Activated naive CD8-positive, alpha-beta T cell treated with anti-CD3 and anti-CD28 coated beads for 36 hours (primary cell): ENCODE measurements at regions not wholly inside any gene's neighbourhood (a gene's known extent, or its start where the extent isn't known, plus 50 kb on each side); places are given as distances from the start of the nearest gene placed in this dataset.

Source experiments
- DNase-seq: peaks from one replicate; pipeline ENCODE4 v3.0.0; 2021
- H3K27ac Mint-ChIP-seq: one replicate; pipeline ENCODE4 v1.8.0; 2022; ENCODE audit warnings: mild to moderate bottlenecking, moderate library complexity, mixed read lengths
- H3K27me3 Mint-ChIP-seq: one replicate; pipeline ENCODE4 v1.8.0; 2022; ENCODE audit warnings: mild to moderate bottlenecking, mixed read lengths
- H3K36me3 Mint-ChIP-seq: one replicate; pipeline ENCODE4 v1.8.0; 2021; ENCODE audit warnings: mild to moderate bottlenecking, mixed read lengths
- H3K4me1 Mint-ChIP-seq: one replicate; pipeline ENCODE4 v1.8.0; 2021; ENCODE audit warnings: mixed read lengths
- H3K4me3 Mint-ChIP-seq: one replicate; pipeline ENCODE4 v1.8.0; 2022; ENCODE audit warnings: mild to moderate bottlenecking, moderate library complexity, mixed read lengths
- H3K9me3 Mint-ChIP-seq: one replicate; pipeline ENCODE4 v1.8.0; 2022; ENCODE audit warnings: mixed read lengths

DNA sequence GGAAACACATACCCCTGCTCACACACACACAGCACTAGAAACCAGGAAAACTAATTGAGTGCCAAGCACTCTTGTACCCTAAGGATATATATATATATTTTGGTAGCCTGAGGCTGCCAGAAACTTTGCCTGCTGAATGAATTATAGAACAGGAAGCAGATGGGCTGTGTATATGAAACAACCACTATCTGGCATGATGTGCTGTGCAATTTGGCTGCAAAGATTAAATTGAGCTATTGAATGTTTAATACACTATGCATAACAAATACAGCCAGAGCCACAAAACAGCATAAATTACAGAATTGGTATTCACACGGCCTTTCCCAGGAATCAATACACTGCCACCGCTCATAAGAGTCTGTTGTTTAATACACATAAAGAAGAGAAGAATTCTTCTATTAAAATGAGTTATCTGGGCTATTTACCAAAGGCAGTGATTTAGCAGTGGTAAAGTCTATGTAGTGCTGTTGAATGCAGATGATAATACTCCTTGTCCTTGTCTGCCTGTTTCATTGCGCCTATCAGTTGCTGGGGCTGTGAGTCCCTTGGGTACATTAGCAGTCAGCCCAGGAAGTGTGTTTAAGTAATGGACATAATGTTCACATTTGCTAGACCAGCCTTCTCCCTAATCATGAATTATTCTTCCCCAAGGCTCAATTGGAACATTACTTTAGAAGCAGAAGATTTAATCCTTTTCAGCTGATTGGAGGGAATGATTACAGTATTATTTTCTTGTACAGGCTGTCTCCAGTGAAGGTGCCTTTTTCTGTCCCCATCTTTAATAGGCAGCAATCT, 294.3 kb downstream of the TLE1 start:
- H3K4me3 Mint-ChIP-seq, result no peak overlapping the region
- H3K4me1 Mint-ChIP-seq, result no peaks in the 10 kb centered on the region
- no peaks in the 10 kb centered on the region for H3K9me3 Mint-ChIP-seq
- no peaks in the 10 kb centered on the region for H3K27me3 Mint-ChIP-seq
- no peak overlapping the region for H3K27ac Mint-ChIP-seq
- no peak for DNase-seq
- no peaks in the 10 kb centered on the region for H3K36me3 Mint-ChIP-seq

DNA sequence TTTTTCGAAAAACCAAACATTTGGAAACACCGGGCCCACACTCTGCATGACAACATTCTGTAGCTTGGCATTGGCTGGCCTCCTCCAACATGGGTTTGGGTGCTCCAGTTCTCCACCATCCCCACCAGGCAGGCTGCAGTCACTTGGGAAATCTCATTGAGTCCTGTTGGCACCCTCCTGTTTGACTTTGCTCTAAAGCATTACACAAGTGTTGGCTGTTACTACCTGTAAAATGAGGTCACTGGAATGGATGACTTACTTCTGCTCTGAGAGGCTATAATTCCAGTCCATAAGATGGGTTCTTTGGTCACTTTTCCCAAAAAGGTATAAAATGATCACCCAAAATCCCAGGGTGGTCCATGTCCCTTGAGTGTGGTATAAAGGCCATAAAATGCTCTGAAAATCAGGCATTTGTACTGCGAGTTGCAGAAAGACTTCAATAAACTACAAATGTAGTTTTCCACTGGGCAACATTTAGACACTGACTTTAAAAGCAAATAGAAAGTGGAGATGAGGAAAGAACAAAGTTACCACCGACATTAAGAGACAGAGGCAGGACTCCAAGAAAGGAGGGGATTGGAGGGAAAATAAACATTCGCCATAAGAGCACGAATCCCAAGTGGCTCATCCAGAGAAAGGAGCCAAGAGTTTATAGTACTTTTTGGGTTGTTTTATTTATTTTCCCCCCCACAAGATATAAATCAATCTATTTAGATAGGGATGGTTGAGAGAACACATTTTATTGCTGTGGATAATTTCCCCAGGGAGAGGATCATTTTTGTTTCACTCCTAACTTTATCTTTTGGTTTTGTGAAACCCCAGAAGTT, 295.1 kb downstream of the TLE1 start:
- DNase-seq, result no peak
- H3K27ac Mint-ChIP-seq, result no peak overlapping the region
- H3K36me3 Mint-ChIP-seq, result no peaks in the 10 kb centered on the region
- no peaks in the 10 kb centered on the region for H3K4me1 Mint-ChIP-seq
- H3K4me3 Mint-ChIP-seq, result no peak overlapping the region
- H3K9me3 Mint-ChIP-seq, result no peaks in the 10 kb centered on the region
- H3K27me3 Mint-ChIP-seq, result no peaks in the 10 kb centered on the region

DNA sequence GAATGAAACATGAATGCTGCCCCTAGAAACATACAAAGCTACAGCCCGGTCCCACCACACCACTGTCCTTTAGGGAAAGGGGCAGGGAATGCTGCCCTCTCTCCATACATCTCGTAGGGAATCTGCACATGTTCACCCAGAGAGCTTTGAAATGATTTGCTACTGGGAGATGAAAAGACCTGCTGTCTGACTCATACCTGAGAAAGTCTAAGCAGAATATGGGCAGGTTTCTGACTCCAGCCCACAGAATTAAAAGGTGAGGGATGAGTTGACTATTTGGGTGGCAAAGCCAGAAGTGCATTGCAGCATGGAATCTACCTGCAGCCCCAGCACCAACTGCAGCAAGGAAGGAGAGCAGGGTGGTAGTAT, 297.9 kb downstream of the TLE1 start:
- Mint-ChIP-seq H3K9me3 (no peaks in the 10 kb centered on the region), H3K27me3 (no peaks in the 10 kb centered on the region), H3K36me3 (no peaks in the 10 kb centered on the region), H3K27ac (no peak overlapping the region), H3K4me1 (no peaks in the 10 kb centered on the region), H3K4me3 (no peak overlapping the region)
- DNase-seq, result no peak

DNA sequence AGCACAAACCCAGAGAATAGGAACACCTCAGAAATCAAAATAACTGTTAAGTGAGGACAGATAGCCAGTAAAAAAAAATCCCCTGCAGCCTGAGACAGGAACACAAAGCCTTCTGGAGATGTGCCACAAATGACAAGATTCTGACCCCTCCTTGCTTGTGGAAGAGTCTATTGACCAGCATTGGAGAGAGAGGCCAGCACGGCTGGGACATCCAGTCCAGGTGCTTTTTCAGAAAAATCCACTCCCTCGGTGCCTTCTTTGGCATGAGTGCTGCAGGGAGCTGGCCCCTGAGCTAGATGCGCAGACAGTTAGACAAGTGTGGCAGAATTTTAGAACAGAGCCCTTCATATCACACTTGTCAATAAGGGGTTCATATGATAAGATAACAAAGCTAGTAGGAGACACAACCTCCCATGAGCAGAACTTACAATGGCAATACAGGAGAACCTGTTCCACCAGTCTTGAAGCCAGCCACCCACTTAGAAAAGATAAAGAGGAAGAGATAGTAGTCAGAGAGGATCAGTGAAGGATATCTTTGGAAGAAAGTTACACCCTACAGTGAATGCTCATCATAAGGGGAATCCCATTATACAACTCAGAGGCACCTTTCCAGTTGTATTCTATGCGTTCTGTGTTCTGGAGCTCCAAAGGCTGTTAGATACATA, 298.4 kb downstream of the TLE1 start:
- Mint-ChIP-seq H3K4me3 (no peak overlapping the region), H3K27ac (no peak overlapping the region)

DNA sequence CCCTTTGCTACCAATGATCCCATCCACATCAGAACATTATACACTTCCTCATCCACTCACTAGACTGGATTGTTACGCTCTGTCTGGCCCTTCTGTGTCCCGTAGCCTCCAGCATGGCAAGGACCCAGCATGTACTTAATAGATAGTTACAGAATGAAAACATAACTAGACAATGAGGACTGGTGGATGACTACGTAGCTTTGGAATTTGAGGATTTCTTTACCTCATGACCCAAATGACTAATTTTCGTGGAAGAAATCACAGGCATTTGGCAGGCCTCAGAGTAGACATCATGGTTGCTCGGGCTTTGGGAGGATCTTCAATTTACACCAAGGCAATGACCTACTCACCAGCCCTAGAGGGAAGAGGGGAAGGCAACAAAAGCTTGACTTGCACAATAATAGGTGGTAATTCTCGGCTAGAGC, 299.8 kb downstream of the TLE1 start:
- no peaks in the 10 kb centered on the region for H3K36me3 Mint-ChIP-seq
- H3K27me3 Mint-ChIP-seq, result no peaks in the 10 kb centered on the region
- DNase-seq, result no peak
- no peaks in the 10 kb centered on the region for H3K4me1 Mint-ChIP-seq
- no peaks in the 10 kb centered on the region for H3K9me3 Mint-ChIP-seq
- no peak overlapping the region for H3K4me3 Mint-ChIP-seq
- no peak overlapping the region for H3K27ac Mint-ChIP-seq

More for the DNA sequence above, 298.4 kb downstream of the TLE1 start:
- H3K9me3 Mint-ChIP-seq, result no peaks in the 10 kb centered on the region
- H3K36me3 Mint-ChIP-seq, result no peaks in the 10 kb centered on the region
- no peaks in the 10 kb centered on the region for H3K27me3 Mint-ChIP-seq
- no peaks in the 10 kb centered on the region for H3K4me1 Mint-ChIP-seq
- no peak for DNase-seq

DNA sequence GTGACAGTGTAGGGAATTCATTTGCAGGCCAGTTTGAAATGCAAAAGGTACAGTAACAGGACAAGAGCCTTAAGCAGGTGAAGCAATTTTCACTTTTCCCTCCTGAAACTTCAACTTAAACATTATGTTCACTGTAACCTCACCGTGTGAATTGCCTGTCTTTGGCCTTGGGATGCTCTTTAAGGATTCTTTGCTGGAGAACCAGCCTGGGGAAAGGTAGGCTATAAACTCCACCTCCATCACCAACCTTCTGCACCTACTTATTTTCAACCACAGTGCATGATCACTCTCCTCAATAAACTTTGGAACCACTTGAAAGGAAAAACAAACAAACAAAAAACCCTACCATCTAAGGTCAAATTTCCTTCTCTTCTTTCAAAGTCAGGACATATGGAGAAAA, 300.5 kb downstream of the TLE1 start:
- no peaks in the 10 kb centered on the region for H3K27me3 Mint-ChIP-seq
- no peaks in the 10 kb centered on the region for H3K36me3 Mint-ChIP-seq
- DNase-seq, result no peak
- H3K27ac Mint-ChIP-seq, result no peak overlapping the region
- H3K4me1 Mint-ChIP-seq, result no peaks in the 10 kb centered on the region
- H3K4me3 Mint-ChIP-seq, result no peak overlapping the region
- H3K9me3 Mint-ChIP-seq, result no peaks in the 10 kb centered on the region

DNA sequence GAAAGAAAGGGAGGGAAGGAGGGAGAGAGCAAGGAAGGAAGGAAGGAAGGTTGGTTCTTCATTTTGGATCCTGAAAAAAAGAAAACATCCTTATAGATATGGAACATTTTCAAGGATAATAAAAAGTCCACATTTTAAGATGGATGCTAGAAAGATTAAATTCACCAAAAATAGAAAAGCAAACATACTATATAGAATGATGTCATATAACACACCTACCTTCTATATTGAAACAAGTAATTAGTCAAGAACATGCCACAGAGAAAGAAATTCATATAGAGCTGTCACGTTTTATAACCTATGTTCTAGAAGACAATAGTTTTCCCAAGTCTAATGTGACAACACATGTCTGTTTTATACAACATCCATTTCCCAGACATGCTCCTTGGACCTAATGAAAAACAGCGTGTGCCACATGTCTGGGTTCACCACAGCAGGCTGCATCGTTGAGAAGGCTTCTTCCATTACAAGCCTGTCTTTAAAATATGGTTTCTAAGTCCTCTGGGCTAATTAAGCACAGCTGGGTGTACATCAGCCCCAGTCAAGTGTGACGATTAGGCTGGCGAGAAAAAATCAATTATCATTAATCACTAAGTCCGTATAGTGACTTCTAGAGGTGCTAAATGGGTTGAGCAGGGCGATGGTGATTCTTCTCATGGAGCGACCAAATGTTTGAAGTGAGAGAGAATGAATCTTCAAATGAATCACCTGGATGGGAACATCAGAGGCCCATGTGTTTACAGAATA, 301.8 kb downstream of the TLE1 start:
- no peak overlapping the region for H3K4me3 Mint-ChIP-seq
- no peaks in the 10 kb centered on the region for H3K36me3 Mint-ChIP-seq
- H3K9me3 Mint-ChIP-seq, result no peaks in the 10 kb centered on the region
- H3K27ac Mint-ChIP-seq, result no peak overlapping the region
- H3K27me3 Mint-ChIP-seq, result no peaks in the 10 kb centered on the region
- no peak for DNase-seq
- H3K4me1 Mint-ChIP-seq, result no peaks in the 10 kb centered on the region

DNA sequence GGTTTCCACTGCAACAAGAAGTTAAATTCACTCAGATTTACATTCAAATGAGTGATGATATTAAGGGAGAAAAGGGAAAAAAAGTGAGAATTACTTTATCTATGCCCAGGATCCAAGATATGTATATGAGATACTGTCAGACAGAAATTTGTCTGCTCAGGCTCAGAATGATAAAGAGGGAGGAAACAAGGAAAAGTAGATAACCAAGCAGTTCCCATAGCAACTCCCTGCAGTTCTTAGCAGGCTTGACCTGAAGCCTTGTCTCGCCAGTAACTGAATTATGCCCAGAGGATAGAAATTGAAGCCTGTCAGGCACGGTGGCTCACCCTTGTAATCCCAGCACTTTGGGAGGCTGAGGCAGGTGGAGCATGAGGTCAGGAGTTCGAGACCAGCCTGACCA, 304.4 kb downstream of the TLE1 start:
- H3K9me3 Mint-ChIP-seq, result no peaks in the 10 kb centered on the region
- H3K36me3 Mint-ChIP-seq, result no peaks in the 10 kb centered on the region
- no peaks in the 10 kb centered on the region for H3K4me1 Mint-ChIP-seq
- H3K27me3 Mint-ChIP-seq, result peaks cover 3% of the 10 kb centered on the region
- DNase-seq, result no peak
- H3K4me3 Mint-ChIP-seq, result no peak overlapping the region
- no peak overlapping the region for H3K27ac Mint-ChIP-seq

DNA sequence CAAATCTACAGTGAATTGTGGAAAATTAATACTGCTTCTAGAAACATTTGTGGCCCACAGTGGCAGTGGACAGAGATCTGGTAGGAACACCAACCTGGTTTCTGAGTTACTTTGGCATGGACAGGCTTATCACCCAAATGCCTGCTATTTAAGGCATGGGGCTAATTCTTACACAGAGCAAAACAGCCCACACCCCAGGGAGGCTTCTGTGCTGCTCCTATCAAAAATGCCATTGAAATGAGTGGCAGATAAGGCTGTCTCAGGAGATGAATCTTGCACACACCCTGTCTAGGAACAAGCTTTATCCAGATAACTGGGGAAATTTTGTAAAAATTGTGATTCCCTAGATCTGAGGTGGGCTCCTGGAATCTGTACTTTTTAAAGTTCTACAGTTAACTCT, 307.1 kb downstream of the TLE1 start:
- H3K9me3 Mint-ChIP-seq, result no peaks in the 10 kb centered on the region
- H3K4me1 Mint-ChIP-seq, result no peaks in the 10 kb centered on the region
- DNase-seq, result no peak
- no peaks in the 10 kb centered on the region for H3K36me3 Mint-ChIP-seq
- H3K27me3 Mint-ChIP-seq, result peaks cover 3% of the 10 kb centered on the region
- no peak overlapping the region for H3K4me3 Mint-ChIP-seq
- H3K27ac Mint-ChIP-seq, result no peak overlapping the region

DNA sequence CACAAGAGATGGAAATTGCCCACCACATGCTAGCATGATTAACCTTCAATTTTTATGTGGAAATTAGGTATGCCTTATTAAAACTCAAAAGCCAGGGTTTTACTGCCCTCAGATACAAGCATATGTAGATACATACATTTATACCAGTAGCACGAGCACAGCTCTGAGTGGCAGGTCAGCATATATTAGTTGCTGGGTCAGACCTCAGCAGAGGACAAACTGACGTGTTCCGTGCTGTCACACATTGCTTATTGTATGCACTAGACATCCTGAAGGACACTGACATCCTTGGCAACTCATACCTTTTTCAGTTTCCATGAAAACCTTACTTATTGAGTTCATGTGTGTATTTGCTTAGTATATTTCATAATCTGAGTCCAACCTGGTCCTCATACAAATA, 307.7 kb downstream of the TLE1 start:
- no peaks in the 10 kb centered on the region for H3K4me1 Mint-ChIP-seq
- no peaks in the 10 kb centered on the region for H3K9me3 Mint-ChIP-seq
- no peaks in the 10 kb centered on the region for H3K36me3 Mint-ChIP-seq
- no peak for DNase-seq
- no peak overlapping the region for H3K4me3 Mint-ChIP-seq
- H3K27me3 Mint-ChIP-seq, result peaks cover 3% of the 10 kb centered on the region
- no peak overlapping the region for H3K27ac Mint-ChIP-seq

DNA sequence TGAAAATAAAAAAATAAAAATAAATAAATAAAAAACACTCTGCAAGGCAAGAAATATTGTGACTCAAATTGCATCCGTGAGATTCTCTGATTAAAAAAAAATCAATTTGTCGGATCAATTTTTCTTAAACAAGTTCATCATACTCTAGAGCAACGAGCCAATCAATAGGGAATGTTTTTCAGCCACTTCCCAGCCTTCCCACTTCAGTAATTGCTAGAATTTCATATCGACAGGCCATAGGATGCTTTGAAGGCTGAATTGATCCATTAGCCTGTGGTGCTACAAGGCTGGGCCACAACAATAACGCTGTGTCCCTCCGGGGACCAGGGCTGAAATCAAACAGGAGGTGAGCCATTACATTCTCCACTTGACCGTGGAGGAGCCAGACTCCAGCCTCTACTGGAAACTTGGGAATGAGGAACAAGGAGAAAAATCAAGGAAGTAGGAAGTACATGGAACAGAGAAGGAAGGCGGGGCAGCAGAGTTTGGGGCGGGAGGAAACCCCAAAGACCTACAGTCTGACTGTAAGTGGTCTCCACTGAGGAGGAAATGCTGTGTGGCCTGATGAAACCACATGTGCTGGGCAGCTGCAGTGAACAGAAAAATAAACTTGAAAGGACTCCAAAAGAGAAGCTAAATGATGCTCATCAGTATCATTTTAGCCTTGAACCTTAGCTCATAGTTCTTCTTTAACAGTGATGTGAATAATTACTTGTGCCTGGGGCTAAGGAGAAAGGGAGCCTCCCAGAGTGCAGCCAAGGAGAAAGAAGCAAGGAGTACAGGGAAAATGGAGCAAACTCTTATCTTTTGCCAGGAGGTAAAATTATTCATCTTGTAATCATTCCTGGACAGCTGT, 308.6 kb downstream of the TLE1 start:
- Mint-ChIP-seq H3K4me1 (no peaks in the 10 kb centered on the region), H3K27me3 (peaks cover 3% of the 10 kb centered on the region), H3K27ac (no peak overlapping the region), H3K9me3 (no peaks in the 10 kb centered on the region), H3K36me3 (no peaks in the 10 kb centered on the region), H3K4me3 (no peak overlapping the region)
- DNase-seq, result no peak

DNA sequence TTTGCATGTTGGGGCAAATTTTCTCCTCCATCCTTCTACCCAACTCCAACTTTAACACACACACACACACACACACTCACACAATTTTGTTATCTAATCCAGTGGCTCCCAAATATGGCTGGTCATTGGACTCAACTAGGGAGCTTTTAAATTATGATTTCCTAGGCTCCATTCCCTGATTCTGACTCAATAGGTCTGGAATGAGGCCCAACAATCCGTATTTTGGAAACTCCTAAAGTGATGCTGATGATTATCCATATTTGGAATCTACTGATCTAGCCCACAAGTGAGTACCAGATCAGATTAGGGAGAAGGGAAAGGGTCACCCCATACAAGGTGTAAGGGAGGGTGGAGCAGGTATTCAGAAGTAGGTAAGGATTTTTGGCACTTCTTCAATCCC, 309.7 kb downstream of the TLE1 start:
- no peak overlapping the region for H3K27ac Mint-ChIP-seq
- H3K4me1 Mint-ChIP-seq, result no peaks in the 10 kb centered on the region
- peaks cover 3% of the 10 kb centered on the region for H3K27me3 Mint-ChIP-seq
- no peaks in the 10 kb centered on the region for H3K36me3 Mint-ChIP-seq
- no peaks in the 10 kb centered on the region for H3K9me3 Mint-ChIP-seq
- no peak overlapping the region for H3K4me3 Mint-ChIP-seq
- no peak for DNase-seq

DNA sequence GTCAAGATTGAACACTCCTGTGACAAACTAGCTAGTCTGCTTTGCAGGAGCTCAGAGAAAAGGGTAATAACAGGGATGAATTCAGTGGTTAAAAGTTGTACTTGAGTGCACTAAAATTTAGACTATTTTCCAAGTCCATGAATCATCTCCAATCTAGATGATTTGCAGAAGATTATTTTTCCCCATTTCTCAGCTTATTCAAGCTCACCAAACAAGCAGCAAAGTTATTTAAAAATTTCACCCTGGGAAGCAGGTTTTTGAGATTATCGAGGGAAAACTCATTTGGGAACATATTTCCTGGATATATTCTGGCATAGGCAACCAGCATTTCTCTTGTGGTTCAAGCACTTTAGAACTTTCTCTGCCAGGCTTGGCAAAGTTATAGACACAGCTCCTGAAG, 311.4 kb downstream of the TLE1 start:
- Mint-ChIP-seq H3K4me1 (no peaks in the 10 kb centered on the region), H3K27me3 (peaks cover 3% of the 10 kb centered on the region), H3K9me3 (no peaks in the 10 kb centered on the region)

DNA sequence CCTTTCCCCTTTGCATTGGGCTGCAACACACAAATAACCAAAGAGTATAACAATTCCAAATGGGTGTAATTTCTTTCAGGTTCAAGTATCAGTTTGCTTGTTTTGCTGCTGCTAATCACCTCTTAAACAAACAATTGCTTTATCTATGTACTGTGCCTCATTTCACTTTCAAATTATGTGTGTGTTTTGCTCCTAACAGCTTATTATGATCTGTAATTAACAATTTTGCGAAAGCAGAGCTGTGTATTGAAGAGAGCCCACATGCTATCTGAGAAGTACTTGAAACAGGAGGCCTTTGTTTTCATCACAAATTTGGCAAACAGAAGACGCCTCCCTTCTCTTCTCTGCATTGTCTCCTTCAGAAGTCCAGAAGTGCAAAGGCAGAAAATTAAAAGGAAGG, 312.0 kb downstream of the TLE1 start:
- no peaks in the 10 kb centered on the region for H3K4me1 Mint-ChIP-seq
- H3K4me3 Mint-ChIP-seq, result no peak overlapping the region
- H3K9me3 Mint-ChIP-seq, result no peaks in the 10 kb centered on the region
- no peaks in the 10 kb centered on the region for H3K36me3 Mint-ChIP-seq
- DNase-seq, result no peak
- no peak overlapping the region for H3K27ac Mint-ChIP-seq
- peaks cover 3% of the 10 kb centered on the region for H3K27me3 Mint-ChIP-seq

More for the DNA sequence above, 311.4 kb downstream of the TLE1 start:
- Mint-ChIP-seq H3K27ac (no peak overlapping the region), H3K4me3 (no peak overlapping the region), H3K36me3 (no peaks in the 10 kb centered on the region)
- DNase-seq, result no peak
